Stimulated activated CD8-positive, alpha-beta memory T cell treated with anti-CD3 and anti-CD28 coated beads, Interleukin-15, amount 100 ng/mL, for 4 hours (primary cell): ENCODE measurements at regions not wholly inside any gene's neighbourhood (a gene's known extent, or its start where the extent isn't known, plus 50 kb on each side); places are given as distances from the start of the nearest gene placed in this dataset.
A peak's percentile ranks its signal among the peaks of the same experiment; 100 is the strongest.
"Not testable (repeated sequence)": the region's sequence is repeated elsewhere in the genome, so short reads cannot be mapped to it uniquely, and the experiment has no call there.

Experiments used
- DNase-seq, 2 donors: peaks; one replicate each; pipeline ENCODE4 v3.0.0-alpha.2; 2020; ENCODE audit warnings: low read depth in 2 of 2

GRCh38 chr13:80083081-80083852 lies 257.7 kb downstream of the SPRY2 start:
- DNase-seq: no peak

- DNase-seq: no peak
Measured at GRCh38 chr13:80082396-80083080, 258.4 kb downstream of the SPRY2 start.

- no peak for DNase-seq
Measured at GRCh38 chr13:80074811-80075210, 266.1 kb downstream of the SPRY2 start.

GRCh38 chr13:80074143-80074752 lies 266.7 kb downstream of the SPRY2 start:
- DNase-seq: no peak

- DNase-seq: no peak
Measured at GRCh38 chr13:80072231-80072630, 268.7 kb downstream of the SPRY2 start.

- DNase-seq: no peak
Measured at GRCh38 chr13:80070024-80070703, 270.8 kb downstream of the SPRY2 start.

- no peak for DNase-seq
Measured at GRCh38 chr13:80069374-80069773, 271.6 kb downstream of the SPRY2 start.

GRCh38 chr13:80065996-80066395 lies 274.9 kb downstream of the SPRY2 start:
- DNase-seq: no peak

- not testable (repeated sequence) for DNase-seq
Measured at GRCh38 chr13:80062416-80062815, 278.5 kb downstream of the SPRY2 start.

GRCh38 chr13:80059789-80060188 lies 281.1 kb downstream of the SPRY2 start:
- no peak for DNase-seq

GRCh38 chr13:80058626-80059025 lies 282.3 kb downstream of the SPRY2 start:
- no peak for DNase-seq

GRCh38 chr13:80055847-80056246 lies 285.1 kb downstream of the SPRY2 start:
- no peak for DNase-seq

- no peak for DNase-seq
Measured at GRCh38 chr13:80054806-80055205, 286.1 kb downstream of the SPRY2 start.

GRCh38 chr13:80052286-80052685 lies 288.6 kb downstream of the SPRY2 start:
- no peak for DNase-seq

GRCh38 chr13:80050252-80050651 lies 290.7 kb downstream of the SPRY2 start:
- no peak for DNase-seq

- DNase-seq: peak; percentile 24 to 51
Measured at GRCh38 chr13:80048802-80049201, 292.1 kb downstream of the SPRY2 start.

- no peak for DNase-seq
Measured at GRCh38 chr13:80048030-80048429, 292.9 kb downstream of the SPRY2 start.

- DNase-seq: no peak
Measured at GRCh38 chr13:80047406-80047805, 293.5 kb downstream of the SPRY2 start.

- no peak for DNase-seq
Measured at GRCh38 chr13:80040981-80041317, 300.0 kb downstream of the SPRY2 start.

- no peak for DNase-seq
Measured at GRCh38 chr13:80040196-80040980, 300.5 kb downstream of the SPRY2 start.

GRCh38 chr13:80039000-80039399 lies 301.9 kb downstream of the SPRY2 start:
- no peak for DNase-seq

GRCh38 chr13:80038371-80038770 lies 302.6 kb downstream of the SPRY2 start:
- DNase-seq: no peak
